ENCODE measurements at regions not wholly inside any gene's neighbourhood (a gene's known extent, or its start where the extent isn't known, plus 50 kb on each side); places are given as distances from the start of the nearest gene placed in this dataset.
A peak's percentile ranks its signal among the peaks of the same experiment; 100 is the strongest.

DNA sequence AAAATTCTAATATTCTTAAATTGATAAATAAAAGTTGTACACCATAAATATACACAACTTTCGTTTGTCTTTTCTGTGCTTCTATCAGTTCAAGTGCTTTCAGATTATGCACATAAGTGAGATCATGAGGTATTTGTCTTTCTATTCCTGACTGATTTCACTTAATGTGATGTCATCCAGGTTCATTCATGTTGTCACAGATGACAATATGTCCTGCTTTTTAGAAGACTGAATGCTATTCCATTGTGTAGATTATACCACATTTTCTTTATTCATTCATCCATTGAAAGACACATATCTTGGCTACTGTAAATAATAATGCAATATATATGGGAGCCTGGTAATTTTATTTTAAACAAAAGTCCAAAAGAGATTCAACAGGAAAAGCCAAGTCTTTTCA, 190.1 kb upstream of the ERBB4 start (continued):
- TF ChIP-seq, protein P1, sequence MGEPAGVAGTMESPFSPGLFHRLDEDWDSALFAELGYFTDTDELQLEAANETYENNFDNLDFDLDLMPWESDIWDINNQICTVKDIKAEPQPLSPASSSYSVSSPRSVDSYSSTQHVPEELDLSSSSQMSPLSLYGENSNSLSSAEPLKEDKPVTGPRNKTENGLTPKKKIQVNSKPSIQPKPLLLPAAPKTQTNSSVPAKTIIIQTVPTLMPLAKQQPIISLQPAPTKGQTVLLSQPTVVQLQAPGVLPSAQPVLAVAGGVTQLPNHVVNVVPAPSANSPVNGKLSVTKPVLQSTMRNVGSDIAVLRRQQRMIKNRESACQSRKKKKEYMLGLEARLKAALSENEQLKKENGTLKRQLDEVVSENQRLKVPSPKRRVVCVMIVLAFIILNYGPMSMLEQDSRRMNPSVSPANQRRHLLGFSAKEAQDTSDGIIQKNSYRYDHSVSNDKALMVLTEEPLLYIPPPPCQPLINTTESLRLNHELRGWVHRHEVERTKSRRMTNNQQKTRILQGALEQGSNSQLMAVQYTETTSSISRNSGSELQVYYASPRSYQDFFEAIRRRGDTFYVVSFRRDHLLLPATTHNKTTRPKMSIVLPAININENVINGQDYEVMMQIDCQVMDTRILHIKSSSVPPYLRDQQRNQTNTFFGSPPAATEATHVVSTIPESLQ (CRISPR knock-in tag; IDR thresholded peaks at IDR 0.05), result no peak
- TF ChIP-seq E2F1 (CRISPR knock-in tag; IDR thresholded peaks at IDR 0.05), result no peak
- TF ChIP-seq, protein P2, sequence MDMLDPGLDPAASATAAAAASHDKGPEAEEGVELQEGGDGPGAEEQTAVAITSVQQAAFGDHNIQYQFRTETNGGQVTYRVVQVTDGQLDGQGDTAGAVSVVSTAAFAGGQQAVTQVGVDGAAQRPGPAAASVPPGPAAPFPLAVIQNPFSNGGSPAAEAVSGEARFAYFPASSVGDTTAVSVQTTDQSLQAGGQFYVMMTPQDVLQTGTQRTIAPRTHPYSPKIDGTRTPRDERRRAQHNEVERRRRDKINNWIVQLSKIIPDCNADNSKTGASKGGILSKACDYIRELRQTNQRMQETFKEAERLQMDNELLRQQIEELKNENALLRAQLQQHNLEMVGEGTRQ (CRISPR knock-in tag; IDR thresholded peaks at IDR 0.05), result no peak

DNA sequence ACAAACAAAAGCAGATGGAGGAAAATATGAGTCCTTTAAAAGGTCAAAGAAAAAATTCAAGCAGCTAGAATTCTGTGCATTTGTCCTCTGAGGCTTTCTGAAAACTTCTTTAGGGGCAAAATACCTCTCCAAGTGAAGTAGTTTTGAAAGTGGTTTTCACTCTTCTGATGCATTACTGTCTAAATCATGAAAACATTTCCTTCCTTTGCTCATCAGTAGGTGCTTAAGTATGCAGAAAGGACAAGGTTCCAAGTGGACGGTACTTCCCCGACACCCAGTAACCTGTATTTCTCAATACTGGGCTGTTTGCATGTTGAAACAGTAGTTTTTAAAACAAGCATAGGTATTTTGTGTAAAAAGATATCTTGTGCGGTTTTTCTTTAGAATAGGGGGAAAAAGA, 189.1 kb upstream of the ERBB4 start:
- no peak for ATAC-seq
- no peaks in the 10 kb centered on the region for H3K27me3 Mint-ChIP-seq (ENCODE audit: low read depth)
- ChIA-PET CTCF (interaction anchor here (1.7 kb wide), 1 partner anchor 164 kb away, joined by 4 read pairs; no protein-coding TSS in a partner anchor), POLR2A (no interaction called here)
- DNase-seq (ENCODE audit: low spot score), result no peak
- no peak overlapping the region for H3K4me3 Mint-ChIP-seq
- H3K36me3 Mint-ChIP-seq, result no peaks in the 10 kb centered on the region
- H3K27ac Mint-ChIP-seq, result no peak overlapping the region
- peaks cover 13% of the 10 kb centered on the region for H3K9me3 Mint-ChIP-seq
- TF ChIP-seq ATF1 (CRISPR knock-in tag; IDR thresholded peaks at IDR 0.05) (no peak), AFF4 (CRISPR knock-in tag; IDR thresholded peaks at IDR 0.05; ENCODE audit: borderline replicate concordance) (no peak), SMAD3 (CRISPR knock-in tag; IDR thresholded peaks at IDR 0.05; ENCODE audit: borderline replicate concordance) (no peak), NR3C1 (CRISPR knock-in tag; conservative IDR thresholded peaks at IDR 0.05; ENCODE audit: low read depth) (no peak)
- TF ChIP-seq, protein P3, sequence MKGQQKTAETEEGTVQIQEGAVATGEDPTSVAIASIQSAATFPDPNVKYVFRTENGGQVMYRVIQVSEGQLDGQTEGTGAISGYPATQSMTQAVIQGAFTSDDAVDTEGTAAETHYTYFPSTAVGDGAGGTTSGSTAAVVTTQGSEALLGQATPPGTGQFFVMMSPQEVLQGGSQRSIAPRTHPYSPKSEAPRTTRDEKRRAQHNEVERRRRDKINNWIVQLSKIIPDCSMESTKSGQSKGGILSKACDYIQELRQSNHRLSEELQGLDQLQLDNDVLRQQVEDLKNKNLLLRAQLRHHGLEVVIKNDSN (CRISPR knock-in tag; IDR thresholded peaks at IDR 0.05), result no peak
- peaks cover 13% of the 10 kb centered on the region for H3K4me1 Mint-ChIP-seq

GRCh38 chr2:212726403-212726802, 187.8 kb upstream of the ERBB4 start:
- ChIA-PET POLR2A (no interaction called here), CTCF (no interaction called here)
- Mint-ChIP-seq H3K9me3 (peaks cover 22% of the 10 kb centered on the region), H3K4me1 (peaks cover 13% of the 10 kb centered on the region), H3K27me3 (ENCODE audit: low read depth) (0 out of 2 replicates have a peak, but pooled peaks cover 4% of the 10 kb centered on the region), H3K27ac (peak overlapping the region; percentile 42), H3K4me3 (no peak overlapping the region), H3K36me3 (peaks cover 8% of the 10 kb centered on the region)
- ATAC-seq (peak; percentile 87), DNase-seq (ENCODE audit: low spot score) (no peak)
- TF ChIP-seq NFYB (CRISPR knock-in tag; conservative IDR thresholded peaks at IDR 0.05; ENCODE audit: low read depth) (no peak), FOXK1 (CRISPR knock-in tag; IDR thresholded peaks at IDR 0.05) (no peak), TEAD4 (CRISPR knock-in tag; IDR thresholded peaks at IDR 0.05) (no peak), SP1 (CRISPR knock-in tag; conservative IDR thresholded peaks at IDR 0.05) (no peak), ETV6 (CRISPR knock-in tag; IDR thresholded peaks at IDR 0.05) (no peak), KAT7 (CRISPR knock-in tag; IDR thresholded peaks at IDR 0.05; ENCODE audit: borderline replicate concordance) (no peak), GABPB1 (CRISPR knock-in tag; IDR thresholded peaks at IDR 0.05) (no peak), ZNF512 (CRISPR knock-in tag; IDR thresholded peaks at IDR 0.05; ENCODE audit: borderline replicate concordance) (no peak), TP53 (CRISPR knock-in tag; IDR thresholded peaks at IDR 0.05) (no peak), SOX15 (CRISPR knock-in tag; IDR thresholded peaks at IDR 0.05) (no peak), ZNF416 (CRISPR knock-in tag; IDR thresholded peaks at IDR 0.05) (no peak)
- TF ChIP-seq, protein P4, sequence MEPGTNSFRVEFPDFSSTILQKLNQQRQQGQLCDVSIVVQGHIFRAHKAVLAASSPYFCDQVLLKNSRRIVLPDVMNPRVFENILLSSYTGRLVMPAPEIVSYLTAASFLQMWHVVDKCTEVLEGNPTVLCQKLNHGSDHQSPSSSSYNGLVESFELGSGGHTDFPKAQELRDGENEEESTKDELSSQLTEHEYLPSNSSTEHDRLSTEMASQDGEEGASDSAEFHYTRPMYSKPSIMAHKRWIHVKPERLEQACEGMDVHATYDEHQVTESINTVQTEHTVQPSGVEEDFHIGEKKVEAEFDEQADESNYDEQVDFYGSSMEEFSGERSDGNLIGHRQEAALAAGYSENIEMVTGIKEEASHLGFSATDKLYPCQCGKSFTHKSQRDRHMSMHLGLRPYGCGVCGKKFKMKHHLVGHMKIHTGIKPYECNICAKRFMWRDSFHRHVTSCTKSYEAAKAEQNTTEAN (CRISPR knock-in tag; IDR thresholded peaks at IDR 0.05), result no peak
